Adrenal gland (tissue), 9 donors: ENCODE measurements at regions not wholly inside any gene's neighbourhood (a gene's known extent, or its start where the extent isn't known, plus 50 kb on each side); places are given as distances from the start of the nearest gene placed in this dataset.

Experiments used
- DNase-seq, 7 donors: peaks; one replicate each; pipeline ENCODE4 v3.0.0-alpha.2; 2019 to 2020
- H3K27ac ChIP-seq, 5 donors: fragments of 200-600 bp; sonication (generic) in 4 of 5; 1 replicate in 3 of 5; 2 replicates in 2 of 5; pipeline versions ENCODE4 v1.5.1 to v1.8.0; 2016 to 2020; ENCODE audit warnings: mild to moderate bottlenecking in 1 of 5
- H3K27me3 ChIP-seq: fragments of 200-600 bp; 2 replicates; pipeline ENCODE4 v1.8.0; 2021
- H3K36me3 ChIP-seq, 2 donors: fragments of 200-600 bp; replicated peaks in 1 of 2; 1 replicate in 1 of 2; 2 replicates in 1 of 2; pipeline versions ENCODE4 v1.5.1 to v1.8.0; 2018 to 2022
- H3K4me1 ChIP-seq, 2 donors: fragments of 200-600 bp; replicated peaks in 1 of 2; 1 replicate in 1 of 2; 2 replicates in 1 of 2; pipeline versions ENCODE4 v1.5.1 to v1.8.0; 2018 to 2021
- H3K4me3 ChIP-seq, 4 donors: fragments of 200-600 bp; sonication (generic) in 3 of 4; one replicate each; pipeline ENCODE4 v1.5.1; 2016 to 2018
- H3K9me3 ChIP-seq, 3 donors: fragments of 200-600 bp; sonication (generic) in 1 of 3; replicated peaks in 1 of 3; 1 replicate in 2 of 3; 2 replicates in 1 of 3; pipeline versions ENCODE4 v1.5.1 to v1.8.0; 2016 to 2021
- POLR2A ChIP-seq, 2 donors: fragments of 450-650 bp; IDR thresholded peaks; one replicate each; pipeline ENCODE4 v1.6.1; 2017; ENCODE audit warnings: antibody characterized with exemption in 2 of 2, mild to moderate bottlenecking in 2 of 2, moderate library complexity in 1 of 2
- WGBS, 4 donors: extraction: QIAGEN DNeasy Blood & Tissue Kit in 2 of 4; methylation state at CpG; one replicate each; pipeline versions ENCODE4 v1.1.5 to v1.1.7; 2013 to 2017; 5-methylcytosine and 5-hydroxymethylcytosine counted together
- intact Hi-C, 2 donors: fragments of 100-400 bp; cut with DNase I; formaldehyde crosslinking; loops; one replicate each; pipeline versions ENCODE4 v1.14.1 to v1.15.0; 2022 to 2023
- TF ChIP-seq, protein P1 (sequence below), 6 experiments: fragments of 450-650 bp in 4 of 6; fragments of 200-600 bp in 2 of 6; sonication (generic) in 1 of 6; IDR thresholded peaks; 1 replicate in 5 of 6; 2 replicates in 1 of 6; pipeline versions ENCODE4 v1.5.1 to v1.8.0; 2016 to 2021; ENCODE audit warnings: antibody characterized with exemption in 6 of 6, mild to moderate bottlenecking in 2 of 6, moderate library complexity in 1 of 6
- donor health status: healthy with polysubstance abuse.
- donor health status: Bipolar disorder and iron deficiency.
- donor health status: DM: yes; HTN: yes; CAD: no.
- donor health status: DM: no; HTN: no; CAD: no.
- donor health status: DM: no; HTN: no; CAD: no.

DNA sequence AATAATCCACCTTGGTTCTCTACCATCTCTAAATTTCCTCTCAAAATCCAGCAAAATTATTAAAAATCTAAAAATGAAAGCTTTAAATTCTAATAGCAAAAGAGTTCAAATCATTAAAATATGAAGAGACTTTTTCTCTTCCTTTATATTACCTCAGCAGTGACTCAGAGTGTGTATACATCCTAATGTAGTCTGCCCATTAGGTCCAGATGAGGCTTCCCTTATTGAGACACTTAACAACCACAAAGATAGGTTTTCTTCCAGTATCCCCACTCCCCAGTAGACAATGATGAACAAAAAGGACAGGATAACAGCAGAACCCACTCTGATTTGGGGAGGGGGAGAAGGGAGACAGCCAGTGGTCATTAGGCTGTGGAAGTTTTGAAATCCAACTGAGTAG lies 61.5 kb upstream of the DCBLD2 start:
- Histone ChIP-seq H3K27ac (no peak overlapping the region), H3K36me3 (no peaks in the 10 kb centered on the region), H3K27me3 (no peaks in the 10 kb centered on the region), H3K4me1 (no peaks in the 10 kb centered on the region), H3K4me3 (no peak overlapping the region), H3K9me3 (no peaks in the 10 kb centered on the region)
- intact Hi-C loops, result no loop called here
- DNase-seq, result no peak
- TF ChIP-seq, protein P1, sequence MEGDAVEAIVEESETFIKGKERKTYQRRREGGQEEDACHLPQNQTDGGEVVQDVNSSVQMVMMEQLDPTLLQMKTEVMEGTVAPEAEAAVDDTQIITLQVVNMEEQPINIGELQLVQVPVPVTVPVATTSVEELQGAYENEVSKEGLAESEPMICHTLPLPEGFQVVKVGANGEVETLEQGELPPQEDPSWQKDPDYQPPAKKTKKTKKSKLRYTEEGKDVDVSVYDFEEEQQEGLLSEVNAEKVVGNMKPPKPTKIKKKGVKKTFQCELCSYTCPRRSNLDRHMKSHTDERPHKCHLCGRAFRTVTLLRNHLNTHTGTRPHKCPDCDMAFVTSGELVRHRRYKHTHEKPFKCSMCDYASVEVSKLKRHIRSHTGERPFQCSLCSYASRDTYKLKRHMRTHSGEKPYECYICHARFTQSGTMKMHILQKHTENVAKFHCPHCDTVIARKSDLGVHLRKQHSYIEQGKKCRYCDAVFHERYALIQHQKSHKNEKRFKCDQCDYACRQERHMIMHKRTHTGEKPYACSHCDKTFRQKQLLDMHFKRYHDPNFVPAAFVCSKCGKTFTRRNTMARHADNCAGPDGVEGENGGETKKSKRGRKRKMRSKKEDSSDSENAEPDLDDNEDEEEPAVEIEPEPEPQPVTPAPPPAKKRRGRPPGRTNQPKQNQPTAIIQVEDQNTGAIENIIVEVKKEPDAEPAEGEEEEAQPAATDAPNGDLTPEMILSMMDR (IDR thresholded peaks at IDR 0.05), result no peak
- TF ChIP-seq POLR2A (IDR thresholded peaks at IDR 0.05), result no peak

DNA sequence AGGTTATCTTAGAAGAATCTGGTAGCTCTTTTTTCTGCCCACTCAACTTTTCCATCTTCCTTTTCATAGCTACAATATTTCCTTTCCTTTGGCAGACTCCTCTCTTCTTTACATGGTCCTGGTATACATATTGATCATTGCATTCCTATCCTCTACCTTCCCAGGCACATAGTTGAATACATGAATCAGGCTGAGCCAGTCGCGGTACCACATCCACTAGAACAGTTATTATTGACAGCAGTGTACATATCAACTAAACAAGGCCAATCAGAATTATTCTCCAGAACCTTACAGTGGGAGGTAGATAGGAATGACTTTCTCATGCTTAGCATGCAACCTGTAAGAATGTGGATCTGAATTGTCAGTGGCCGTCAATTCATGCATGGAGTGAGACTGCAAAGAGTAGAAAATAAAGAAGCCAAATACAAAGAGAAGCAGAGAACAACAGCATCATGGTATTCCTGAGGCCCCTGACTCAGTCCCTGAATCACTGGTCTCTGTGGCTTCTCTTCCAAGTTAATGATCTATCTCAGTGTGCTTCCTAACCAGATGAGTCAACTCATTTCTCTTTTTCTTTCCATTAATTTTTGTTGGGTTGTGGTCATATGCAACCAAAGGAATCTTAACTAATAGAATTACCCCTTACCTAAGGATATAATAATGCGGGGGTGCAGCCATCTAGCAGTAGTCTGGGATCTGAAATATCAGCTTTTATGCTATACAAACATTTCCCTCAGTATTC lies 60.9 kb upstream of the DCBLD2 start:
- intact Hi-C loops, result no loop called here
- Histone ChIP-seq H3K36me3 (no peaks in the 10 kb centered on the region), H3K27me3 (no peaks in the 10 kb centered on the region), H3K9me3 (no peaks in the 10 kb centered on the region), H3K4me1 (no peaks in the 10 kb centered on the region), H3K4me3 (no peak overlapping the region), H3K27ac (no peak overlapping the region)
- 83 to 90% (median 86%) methylated on average over 4 of the region's 4 CpGs for WGBS, 4 donors
- no peak for TF ChIP-seq POLR2A (IDR thresholded peaks at IDR 0.05)
- TF ChIP-seq, protein P1 (IDR thresholded peaks at IDR 0.05), result no peak
- no peak for DNase-seq

DNA sequence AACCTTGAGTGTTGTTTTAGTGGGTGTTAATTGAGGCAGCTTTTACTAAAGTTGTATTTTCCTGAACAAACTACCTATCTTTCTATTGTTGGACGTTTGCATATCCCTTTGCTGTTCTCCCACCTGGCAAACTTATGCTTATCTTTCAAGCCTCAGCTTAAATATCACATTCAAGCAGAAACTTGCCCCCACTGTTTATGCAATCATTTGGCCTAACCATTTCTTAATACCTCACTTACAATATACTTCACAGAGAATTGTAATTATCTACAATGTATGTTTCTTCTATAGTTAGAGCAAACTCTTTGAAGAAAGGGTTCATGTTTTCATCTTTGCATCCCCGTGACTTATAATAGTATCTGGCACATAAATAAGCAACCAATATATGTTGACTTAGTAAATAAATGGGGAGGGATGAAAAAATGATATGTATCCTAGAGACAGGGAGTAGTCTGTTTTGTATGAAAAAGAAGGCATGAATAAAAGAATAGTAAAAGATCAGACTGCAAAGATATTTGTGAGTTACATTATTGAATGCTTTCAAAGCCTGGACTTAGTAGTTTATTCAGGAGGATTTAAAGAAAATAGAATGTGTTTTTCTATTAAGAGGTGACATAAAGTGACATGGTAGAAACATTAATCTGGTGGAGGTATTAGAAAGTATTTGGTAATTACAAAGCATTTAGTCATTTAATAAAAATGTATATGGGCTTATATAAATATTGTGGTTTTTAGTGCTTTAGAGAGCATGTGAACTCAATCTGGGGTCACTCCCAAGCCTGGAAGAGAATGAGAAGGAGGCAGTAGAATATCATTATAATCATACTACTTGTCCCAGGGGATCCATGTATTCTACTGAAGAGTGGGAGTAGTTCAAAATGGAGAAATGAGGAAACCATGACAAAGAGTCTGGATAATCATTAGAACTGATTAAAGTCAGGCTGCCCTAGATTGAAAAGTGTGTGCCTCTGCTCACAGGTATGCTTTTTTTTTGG lies 60.0 kb upstream of the DCBLD2 start:
- DNase-seq, result no peak
- no peaks in the 10 kb centered on the region for H3K9me3 ChIP-seq
- 61 to 66% (median 64%) methylated on average over 2 of the region's 2 CpGs for WGBS, 4 donors
- no peaks in the 10 kb centered on the region for H3K4me1 ChIP-seq
- H3K4me3 ChIP-seq, result no peak overlapping the region
- intact Hi-C loops, result no loop called here
- H3K36me3 ChIP-seq, result no peaks in the 10 kb centered on the region
- no peak for TF ChIP-seq POLR2A (IDR thresholded peaks at IDR 0.05)
- TF ChIP-seq, protein P1 (IDR thresholded peaks at IDR 0.05), result no peak
- no peaks in the 10 kb centered on the region for H3K27me3 ChIP-seq
- H3K27ac ChIP-seq, result no peak overlapping the region

DNA sequence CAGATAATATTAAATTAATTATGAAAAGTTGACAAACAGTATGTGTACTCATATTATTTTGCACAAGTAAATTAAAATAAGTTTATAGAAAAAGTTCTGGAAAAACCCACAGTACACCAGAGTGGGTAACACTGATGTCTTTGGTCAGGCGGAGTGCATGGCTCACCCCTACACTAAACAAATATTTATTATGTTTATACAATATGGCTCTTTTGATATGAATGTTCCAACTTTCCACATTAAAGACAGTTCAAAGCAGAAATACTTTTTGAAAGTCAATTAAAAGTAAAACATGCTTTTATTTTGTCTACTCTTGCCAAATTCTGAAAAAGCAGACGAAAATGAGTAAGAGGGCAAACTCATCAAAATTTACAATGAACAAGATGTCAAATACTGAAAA lies 56.2 kb upstream of the DCBLD2 start:
- H3K4me1 ChIP-seq, result no peaks in the 10 kb centered on the region
- TF ChIP-seq, protein P1 (IDR thresholded peaks at IDR 0.05), result no peak
- no peak for TF ChIP-seq POLR2A (IDR thresholded peaks at IDR 0.05)
- H3K27ac ChIP-seq, result no peak overlapping the region
- H3K4me3 ChIP-seq, result no peak overlapping the region
- intact Hi-C loops, result no loop called here
- 76 to 90% (median 82%) methylated on average over 2 of the region's 2 CpGs for WGBS, 4 donors
- no peaks in the 10 kb centered on the region for H3K36me3 ChIP-seq
- no peaks in the 10 kb centered on the region for H3K9me3 ChIP-seq
- DNase-seq, result no peak
- H3K27me3 ChIP-seq, result no peaks in the 10 kb centered on the region
